GM12878 (cell line): ENCODE measurements at regions not wholly inside any gene's neighbourhood (a gene's known extent, or its start where the extent isn't known, plus 50 kb on each side); places are given as distances from the start of the nearest gene placed in this dataset.

Experiments
- BRCA1 ChIP-seq: IDR thresholded peaks from 2 replicates; pipeline ENCODE4 v1.6.1; 2011; ENCODE audit warnings: low read depth, low read length, improper control_type of control experiment
- CBX3 ChIP-seq: fragments of 200-600 bp; sonication (generic); IDR thresholded peaks from 2 replicates; pipeline ENCODE4 v1.6.1; 2016; ENCODE audit warnings: low read depth, borderline replicate concordance
- CTCF ChIP-seq, 3 experiments: IDR thresholded peaks in 2 of 3; conservative IDR thresholded peaks in 1 of 3; 2 replicates each; pipeline ENCODE4 v1.5.1; 2011; ENCODE audit warnings: low read depth in 3 of 3, low read length in 3 of 3, mild to moderate bottlenecking in 3 of 3, control low read depth in 2 of 3, moderate library complexity in 2 of 3, inconsistent platforms in 1 of 3, mixed read lengths in 1 of 3; ENCODE audit not compliant: control insufficient read depth in 2 of 3, insufficient read depth in 1 of 3; ENCODE audit errors: extremely low read depth in 1 of 3
- EGR1 ChIP-seq, 2 experiments: IDR thresholded peaks; 1 replicate in 1 of 2; 2 replicates in 1 of 2; pipeline ENCODE4 v1.6.1; 2011 to 2012; ENCODE audit warnings: low read depth in 2 of 2, low read length in 2 of 2, borderline replicate concordance in 1 of 2, mild to moderate bottlenecking in 1 of 2, moderate library complexity in 1 of 2
- EZH2 ChIP-seq: IDR thresholded peaks from 2 replicates; pipeline ENCODE4 v1.6.1; 2012; ENCODE audit warnings: low read depth, mild to moderate bottlenecking, control low read depth, inconsistent platforms, low read length, borderline replicate concordance; ENCODE audit not compliant: control insufficient read depth
- HDAC6 ChIP-seq: fragments of 200-600 bp; sonication (generic); IDR thresholded peaks from one replicate; pipeline ENCODE4 v1.8.0; 2017; ENCODE audit warnings: antibody characterized with exemption; ENCODE audit not compliant: unreplicated experiment
- NFYB ChIP-seq: IDR thresholded peaks from 2 replicates; pipeline ENCODE4 v1.6.1; 2011; ENCODE audit warnings: low read depth, mild to moderate bottlenecking, low read length, improper control_type of control experiment, moderate library complexity; ENCODE audit not compliant: insufficient read depth
- SP1 ChIP-seq: IDR thresholded peaks from one replicate; pipeline ENCODE4 v1.6.1; 2011; ENCODE audit warnings: low read depth, low read length
- SRF ChIP-seq, 2 experiments: IDR thresholded peaks; 2 replicates each; pipeline ENCODE4 v1.6.1; 2011; ENCODE audit warnings: low read depth in 2 of 2, low read length in 2 of 2, mild to moderate bottlenecking in 1 of 2, moderate library complexity in 1 of 2
- TAF1 ChIP-seq: IDR thresholded peaks from 2 replicates; pipeline ENCODE4 v1.6.1; 2011; ENCODE audit warnings: mild to moderate bottlenecking, low read depth, low read length, borderline replicate concordance
- YBX1 ChIP-seq: fragments of 450-650 bp; IDR thresholded peaks from 2 replicates; pipeline ENCODE4 v1.6.1; 2016; ENCODE audit warnings: antibody characterized with exemption
- TF ChIP-seq, protein P1 (sequence below): IDR thresholded peaks from 2 replicates; pipeline ENCODE4 v1.6.1; 2011; ENCODE audit warnings: borderline replicate concordance, low read depth, mild to moderate bottlenecking, moderate library complexity, mixed read lengths, low read length; ENCODE audit not compliant: insufficient read depth; ENCODE audit errors: extremely low read length
- TF ChIP-seq, protein P2 (sequence below): IDR thresholded peaks from 2 replicates; pipeline ENCODE4 v1.6.1; 2012; ENCODE audit warnings: low read depth, low read length, improper control_type of control experiment

- no peak for TF ChIP-seq EGR1 (IDR thresholded peaks at IDR 0.05; ENCODE audit: borderline replicate concordance in 1 of 2, low read depth in 2 of 2, low read length in 2 of 2)
- TF ChIP-seq CTCF (IDR thresholded peaks at IDR 0.05 in 2 of 3, conservative IDR thresholded peaks at IDR 0.05 in 1 of 3; ENCODE audit: control insufficient read depth in 2 of 3, extremely low read depth in 1 of 3, insufficient read depth in 1 of 3, low read depth in 3 of 3, low read length in 3 of 3), result no peak
- TF ChIP-seq SP1, result no peak
- TF ChIP-seq YBX1, result no peak
- TF ChIP-seq HDAC6, result no peak
- no peak for TF ChIP-seq BRCA1
- TF ChIP-seq EZH2, result no peak
- TF ChIP-seq CBX3, result no peak
- TF ChIP-seq SRF (IDR thresholded peaks at IDR 0.05; ENCODE audit: low read depth in 2 of 2, low read length in 2 of 2), result no peak
- TF ChIP-seq, protein P1, sequence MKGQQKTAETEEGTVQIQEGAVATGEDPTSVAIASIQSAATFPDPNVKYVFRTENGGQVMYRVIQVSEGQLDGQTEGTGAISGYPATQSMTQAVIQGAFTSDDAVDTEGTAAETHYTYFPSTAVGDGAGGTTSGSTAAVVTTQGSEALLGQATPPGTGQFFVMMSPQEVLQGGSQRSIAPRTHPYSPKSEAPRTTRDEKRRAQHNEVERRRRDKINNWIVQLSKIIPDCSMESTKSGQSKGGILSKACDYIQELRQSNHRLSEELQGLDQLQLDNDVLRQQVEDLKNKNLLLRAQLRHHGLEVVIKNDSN, result no peak
- TF ChIP-seq NFYB, result no peak
- no peak for TF ChIP-seq TAF1
- TF ChIP-seq, protein P2, sequence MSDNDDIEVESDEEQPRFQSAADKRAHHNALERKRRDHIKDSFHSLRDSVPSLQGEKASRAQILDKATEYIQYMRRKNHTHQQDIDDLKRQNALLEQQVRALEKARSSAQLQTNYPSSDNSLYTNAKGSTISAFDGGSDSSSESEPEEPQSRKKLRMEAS, result no peak
These were observed 75.9 kb upstream of the HTR4 start for GRCh38 chr5:148730270-148730669.
